Astrocyte of the spinal cord (primary cell): ENCODE measurements at regions not wholly inside any gene's neighbourhood (a gene's known extent, or its start where the extent isn't known, plus 50 kb on each side); places are given as distances from the start of the nearest gene placed in this dataset.

Experiments used
- DNase-seq: peaks from one replicate; pipeline ENCODE4 v3.0.0; 2011; ENCODE audit warnings: low read depth, low spot score
- H3K4me3 ChIP-seq: 2 replicates; pipeline ENCODE4 v1.5.1; 2011; ENCODE audit warnings: low read depth, mild to moderate bottlenecking, low read length, moderate library complexity
- CTCF ChIP-seq: IDR thresholded peaks from 2 replicates; pipeline ENCODE4 v1.5.1; 2012; ENCODE audit warnings: low read depth, mild to moderate bottlenecking, low read length, inconsistent platforms
- in situ Hi-C: cut with HindIII; loops from 2 replicates; pipeline ENCODE4 v1.10.0; 2017; ENCODE audit warnings: low sequenced_read_pairs

- no peak for DNase-seq
- in situ Hi-C loops = no loop called here
These were observed 183.1 kb downstream of the CYLD start for GRCh38 chr16:50924759-50925545.

GRCh38 chr16:50917950-50918703 is 176.2 kb downstream of the CYLD start:
- in situ Hi-C loops = no loop called here
- TF ChIP-seq CTCF = no peak
- no peak for DNase-seq
- no peak overlapping the region for H3K4me3 ChIP-seq

More at GRCh38 chr16:50924759-50925545, 183.1 kb downstream of the CYLD start:
- no peak overlapping the region for H3K4me3 ChIP-seq
- no peak for TF ChIP-seq CTCF

GRCh38 chr16:50916040-50916439 is 174.2 kb downstream of the CYLD start:
- H3K4me3 ChIP-seq = no peak overlapping the region
- TF ChIP-seq CTCF = no peak
- in situ Hi-C loops = no loop called here
- no peak for DNase-seq

GRCh38 chr16:50915120-50915519 is 173.2 kb downstream of the CYLD start:
- in situ Hi-C loops = no loop called here
- no peak overlapping the region for H3K4me3 ChIP-seq
- TF ChIP-seq CTCF = no peak
- DNase-seq = no peak

GRCh38 chr16:50910736-50911100 is 168.8 kb downstream of the CYLD start:
- DNase-seq = no peak
- in situ Hi-C loops = no loop called here
- H3K4me3 ChIP-seq = no peak overlapping the region
- no peak for TF ChIP-seq CTCF

- no peak for DNase-seq
- no peak overlapping the region for H3K4me3 ChIP-seq
- in situ Hi-C loops = no loop called here
- no peak for TF ChIP-seq CTCF
These were observed 168.2 kb downstream of the CYLD start for GRCh38 chr16:50909831-50910735.
